ENCODE measurements at regions not wholly inside any gene's neighbourhood (a gene's known extent, or its start where the extent isn't known, plus 50 kb on each side); places are given as distances from the start of the nearest gene placed in this dataset.

DNA sequence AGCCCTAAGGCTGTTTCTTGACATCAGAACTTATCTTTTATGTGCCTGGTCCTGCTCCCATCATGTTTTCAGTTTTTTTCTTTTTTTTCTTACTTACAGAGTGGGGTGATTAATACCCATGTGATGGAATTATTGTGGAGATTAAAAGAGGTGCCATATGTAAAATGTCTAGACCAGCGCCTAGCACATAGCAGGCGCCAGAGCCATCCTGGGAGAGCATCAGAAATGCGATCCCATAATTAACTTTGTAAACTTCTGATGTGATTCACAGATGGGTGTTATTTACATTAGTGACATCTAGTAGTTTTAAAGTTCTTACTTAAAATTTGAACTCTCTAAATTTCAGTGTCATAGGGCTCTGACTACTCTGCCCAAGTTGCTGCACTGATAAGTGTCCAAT, 66.2 kb upstream of the PGRMC2 start:
- TF ChIP-seq, protein P1, sequence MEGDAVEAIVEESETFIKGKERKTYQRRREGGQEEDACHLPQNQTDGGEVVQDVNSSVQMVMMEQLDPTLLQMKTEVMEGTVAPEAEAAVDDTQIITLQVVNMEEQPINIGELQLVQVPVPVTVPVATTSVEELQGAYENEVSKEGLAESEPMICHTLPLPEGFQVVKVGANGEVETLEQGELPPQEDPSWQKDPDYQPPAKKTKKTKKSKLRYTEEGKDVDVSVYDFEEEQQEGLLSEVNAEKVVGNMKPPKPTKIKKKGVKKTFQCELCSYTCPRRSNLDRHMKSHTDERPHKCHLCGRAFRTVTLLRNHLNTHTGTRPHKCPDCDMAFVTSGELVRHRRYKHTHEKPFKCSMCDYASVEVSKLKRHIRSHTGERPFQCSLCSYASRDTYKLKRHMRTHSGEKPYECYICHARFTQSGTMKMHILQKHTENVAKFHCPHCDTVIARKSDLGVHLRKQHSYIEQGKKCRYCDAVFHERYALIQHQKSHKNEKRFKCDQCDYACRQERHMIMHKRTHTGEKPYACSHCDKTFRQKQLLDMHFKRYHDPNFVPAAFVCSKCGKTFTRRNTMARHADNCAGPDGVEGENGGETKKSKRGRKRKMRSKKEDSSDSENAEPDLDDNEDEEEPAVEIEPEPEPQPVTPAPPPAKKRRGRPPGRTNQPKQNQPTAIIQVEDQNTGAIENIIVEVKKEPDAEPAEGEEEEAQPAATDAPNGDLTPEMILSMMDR (tag by site-specific recombination; IDR thresholded peaks at IDR 0.05): no peak
- TF ChIP-seq ZNF433 (tag by site-specific recombination; IDR thresholded peaks at IDR 0.05; ENCODE audit: low read depth): no peak

All from HEK293 (cell line).